B cell (primary cell): ENCODE measurements at regions not wholly inside any gene's neighbourhood (a gene's known extent, or its start where the extent isn't known, plus 50 kb on each side); places are given as distances from the start of the nearest gene placed in this dataset.

ENCODE experiments used
- ATAC-seq: fragments of 200-7000 bp; cut with Tn5 transposase; one replicate; pipeline ENCODE4 v1.10.0; 2021; ENCODE audit warnings: low read depth, mild to moderate bottlenecking, moderate number of reproducible peaks, moderate library complexity
- CTCF ChIA-PET: fragments of 350-600 bp; sonication (Branson Sonifier 250); formaldehyde crosslinking; loops from one replicate; lab custom pipeline; 2021; ENCODE audit warnings: antibody characterized with exemption, inconsistent platforms; lab: Charles Lee
- POLR2A ChIA-PET: fragments of 350-600 bp; sonication (Branson Sonifier 250); formaldehyde crosslinking; loops from one replicate; lab custom pipeline; 2021; ENCODE audit warnings: antibody characterized with exemption; lab: Charles Lee
- DNase-seq: peaks from one replicate; pipeline ENCODE4 v3.0.0; 2013
- H2AFZ ChIP-seq: 2 replicates; pipeline ENCODE4 v1.6.1; 2012; ENCODE audit warnings: mild to moderate bottlenecking, low read depth, low read length; ENCODE audit not compliant: insufficient read depth, poor library complexity, severe bottlenecking
- H3K27ac ChIP-seq, 2 donors: 1 replicate in 1 of 2; 2 replicates in 1 of 2; pipeline ENCODE4 v1.5.1; 2012 to 2013; ENCODE audit warnings: low read length in 2 of 2, mild to moderate bottlenecking in 2 of 2, moderate library complexity in 1 of 2
- H3K27me3 ChIP-seq, 4 experiments: fragments of 200-600 bp in 1 of 4; sonication (generic) in 1 of 4; replicated peaks in 1 of 4; 1 replicate in 2 of 4; 2 replicates in 2 of 4; pipeline versions ENCODE4 v1.6.1 to v1.7.0; 2013 to 2016; ENCODE audit warnings: low read length in 3 of 4, mild to moderate bottlenecking in 2 of 4, mixed read lengths in 1 of 4, moderate library complexity in 1 of 4; ENCODE audit not compliant: insufficient read depth in 4 of 4, control insufficient read depth in 3 of 4; ENCODE audit errors: control extremely low read depth in 1 of 4
- H3K36me3 ChIP-seq, 2 experiments: replicated peaks in 1 of 2; 1 replicate in 1 of 2; 2 replicates in 1 of 2; pipeline versions ENCODE4 v1.6.1 to v1.7.1; 2013; ENCODE audit warnings: low read length in 1 of 2; ENCODE audit not compliant: insufficient read depth in 2 of 2, control insufficient read depth in 1 of 2; ENCODE audit errors: control extremely low read depth in 1 of 2, extremely low read depth in 1 of 2
- H3K4me1 ChIP-seq, 2 donors: fragments of 200-600 bp in 1 of 2; sonication (generic) in 1 of 2; 1 replicate in 1 of 2; 2 replicates in 1 of 2; pipeline versions ENCODE4 v1.5.1 to v1.6.1; 2013 to 2017; ENCODE audit warnings: low read length in 2 of 2; ENCODE audit not compliant: control insufficient read depth in 2 of 2, insufficient read depth in 2 of 2
- H3K4me2 ChIP-seq: replicated peaks from 2 replicates; pipeline ENCODE3; 2012; ENCODE audit warnings: mild to moderate bottlenecking, low read depth, low read length; ENCODE audit not compliant: poor library complexity, severe bottlenecking
- H3K4me3 ChIP-seq, 5 experiments: fragments of 200-600 bp in 1 of 5; sonication (generic) in 1 of 5; 1 replicate in 3 of 5; 2 replicates in 2 of 5; pipeline versions ENCODE4 v1.5.1 to v1.7.0; 2011 to 2016; ENCODE audit warnings: low read length in 4 of 5, mild to moderate bottlenecking in 4 of 5, low read depth in 2 of 5, control low read depth in 1 of 5, moderate library complexity in 1 of 5; ENCODE audit not compliant: insufficient read depth in 1 of 5; ENCODE audit errors: control extremely low read depth in 1 of 5, extremely low read depth in 1 of 5
- H3K79me2 ChIP-seq: fragments of 200-600 bp; sonication (generic); one replicate; pipeline ENCODE4 v1.6.0; 2016; ENCODE audit warnings: low read length; ENCODE audit not compliant: control insufficient read depth, insufficient read depth
- H3K9ac ChIP-seq: fragments of 200-600 bp; sonication (generic); 2 replicates; pipeline ENCODE4 v1.6.1; 2017; ENCODE audit warnings: mild to moderate bottlenecking, low read length, moderate library complexity
- H3K9me3 ChIP-seq, 3 donors: one replicate each; pipeline versions ENCODE4 v1.6.1 to v1.7.1; 2013; ENCODE audit warnings: low read length in 2 of 3; ENCODE audit not compliant: control insufficient read depth in 2 of 3, insufficient read depth in 1 of 3; ENCODE audit errors: control extremely low read depth in 1 of 3
- H4K20me1 ChIP-seq: 2 replicates; pipeline ENCODE4 v1.6.0; 2012; ENCODE audit warnings: mild to moderate bottlenecking, low read length; ENCODE audit not compliant: insufficient read depth, control insufficient read depth, poor library complexity, severe bottlenecking
- H3K27ac Mint-ChIP-seq: one replicate; pipeline ENCODE4 v1.8.0; 2021; ENCODE audit warnings: mixed read lengths
- H3K27me3 Mint-ChIP-seq: one replicate; pipeline ENCODE4 v1.8.0; 2021; ENCODE audit warnings: mixed read lengths
- H3K4me1 Mint-ChIP-seq: one replicate; pipeline ENCODE4 v1.8.0; 2021; ENCODE audit warnings: mixed read lengths
- H3K4me3 Mint-ChIP-seq: one replicate; pipeline ENCODE4 v1.8.0; 2021; ENCODE audit warnings: mixed read lengths
- H3K9me3 Mint-ChIP-seq: one replicate; pipeline ENCODE4 v1.8.0; 2022; ENCODE audit warnings: mixed read lengths; ENCODE audit not compliant: insufficient read depth
- EZH2 ChIP-seq: IDR thresholded peaks from 2 replicates; pipeline ENCODE4 v1.6.1; 2012; ENCODE audit warnings: borderline replicate concordance, low read depth, mild to moderate bottlenecking, moderate library complexity, low read length; ENCODE audit not compliant: insufficient read depth, poor library complexity, severe bottlenecking
- WGBS: methylation state at CpG from one replicate; pipeline ENCODE4 v1.1.5; 2013; ENCODE audit warnings: missing lambda C conversion rate; ENCODE audit not compliant: insufficient coverage; 5-methylcytosine and 5-hydroxymethylcytosine counted together
- intact Hi-C: fragments of 100-400 bp; cut with micrococcal nuclease; formaldehyde crosslinking; loops from one replicate; pipeline ENCODE4 v1.10.0; 2022
- TF ChIP-seq, protein P1 (sequence below): fragments of 200-600 bp; IDR thresholded peaks from one replicate; pipeline ENCODE4 v1.8.0; 2022; ENCODE audit warnings: antibody characterized with exemption, mild to moderate bottlenecking

- H3K79me2 ChIP-seq, result no peaks in the 10 kb centered on the region
- H3K4me1 ChIP-seq, result no peaks in the 10 kb centered on the region
- Mint-ChIP-seq H3K4me3 (no peak overlapping the region), H3K9me3 (peaks cover 2% of the 10 kb centered on the region), H3K27ac (no peak overlapping the region), H3K4me1 (no peaks in the 10 kb centered on the region), H3K27me3 (peaks cover 53% of the 10 kb centered on the region)
- 92% methylated on average over 6 of the region's 10 CpGs for WGBS
- H4K20me1 ChIP-seq, result no peaks in the 10 kb centered on the region
- no peak for TF ChIP-seq EZH2
- TF ChIP-seq, protein P1, sequence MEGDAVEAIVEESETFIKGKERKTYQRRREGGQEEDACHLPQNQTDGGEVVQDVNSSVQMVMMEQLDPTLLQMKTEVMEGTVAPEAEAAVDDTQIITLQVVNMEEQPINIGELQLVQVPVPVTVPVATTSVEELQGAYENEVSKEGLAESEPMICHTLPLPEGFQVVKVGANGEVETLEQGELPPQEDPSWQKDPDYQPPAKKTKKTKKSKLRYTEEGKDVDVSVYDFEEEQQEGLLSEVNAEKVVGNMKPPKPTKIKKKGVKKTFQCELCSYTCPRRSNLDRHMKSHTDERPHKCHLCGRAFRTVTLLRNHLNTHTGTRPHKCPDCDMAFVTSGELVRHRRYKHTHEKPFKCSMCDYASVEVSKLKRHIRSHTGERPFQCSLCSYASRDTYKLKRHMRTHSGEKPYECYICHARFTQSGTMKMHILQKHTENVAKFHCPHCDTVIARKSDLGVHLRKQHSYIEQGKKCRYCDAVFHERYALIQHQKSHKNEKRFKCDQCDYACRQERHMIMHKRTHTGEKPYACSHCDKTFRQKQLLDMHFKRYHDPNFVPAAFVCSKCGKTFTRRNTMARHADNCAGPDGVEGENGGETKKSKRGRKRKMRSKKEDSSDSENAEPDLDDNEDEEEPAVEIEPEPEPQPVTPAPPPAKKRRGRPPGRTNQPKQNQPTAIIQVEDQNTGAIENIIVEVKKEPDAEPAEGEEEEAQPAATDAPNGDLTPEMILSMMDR, result no peak
- H3K27ac ChIP-seq, result no peak overlapping the region
- intact Hi-C loops, result no loop called here
- H3K27me3 ChIP-seq, result peaks cover 0 to 5% (median 2%) of the 10 kb centered on the region in 4 experiments
- ATAC-seq, result no peak
- no peak overlapping the region for H3K4me3 ChIP-seq
- DNase-seq, result no peak
- H3K4me2 ChIP-seq, result no peak overlapping the region
- H3K36me3 ChIP-seq, result no peaks in the 10 kb centered on the region
- CTCF ChIA-PET, result no interaction called here
- POLR2A ChIA-PET, result no interaction called here
- no peak overlapping the region for H2AFZ ChIP-seq
- peaks cover 0 to 3% (median 0%) of the 10 kb centered on the region in 3 donors for H3K9me3 ChIP-seq
- no peak overlapping the region for H3K9ac ChIP-seq
Measured at GRCh38 chr21:35732788-35733187, 327.5 kb downstream of the SETD4 start.

DNA sequence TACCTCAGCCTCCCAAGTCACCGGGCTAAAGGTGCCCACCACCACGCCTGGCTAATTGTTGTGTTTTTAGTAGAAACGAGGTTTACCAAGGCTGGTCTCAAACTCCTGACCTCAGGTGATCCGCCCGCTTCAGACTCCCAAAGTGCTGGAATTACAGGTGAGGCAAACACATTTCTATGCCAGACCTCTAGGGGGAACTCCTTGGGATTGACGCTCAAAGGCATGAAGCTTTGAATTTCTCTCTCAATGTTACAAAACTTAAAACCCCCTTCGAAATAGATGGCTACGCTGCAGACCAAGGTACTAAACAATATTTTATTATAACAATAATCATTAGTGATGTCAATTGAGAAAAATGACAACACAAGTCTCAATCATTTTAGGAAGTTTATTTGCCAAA, 330.0 kb downstream of the SETD4 start:
- Histone ChIP-seq H3K79me2 (no peaks in the 10 kb centered on the region), H2AFZ (no peak overlapping the region), H3K4me2 (no peak overlapping the region), H3K9me3 (no peaks in the 10 kb centered on the region), H3K27me3 (peaks cover 0 to 11% (median 7%) of the 10 kb centered on the region in 4 experiments), H3K4me3 (no peak overlapping the region), H3K27ac (no peak overlapping the region), H3K9ac (no peak overlapping the region), H3K4me1 (no peaks in the 10 kb centered on the region), H4K20me1 (no peaks in the 10 kb centered on the region), H3K36me3 (no peaks in the 10 kb centered on the region)
- intact Hi-C loops, result no loop called here
- no peaks in the 10 kb centered on the region for H3K4me1 Mint-ChIP-seq
- H3K27ac Mint-ChIP-seq, result no peak overlapping the region
- CTCF ChIA-PET, result no interaction called here
- peaks cover 2% of the 10 kb centered on the region for H3K9me3 Mint-ChIP-seq
- H3K27me3 Mint-ChIP-seq, result peaks cover 61% of the 10 kb centered on the region
- POLR2A ChIA-PET, result no interaction called here
- ATAC-seq, result no peak
- no peak for DNase-seq
- no peak for TF ChIP-seq EZH2
- TF ChIP-seq, protein P1, result no peak
- WGBS, result 93% methylated on average over 3 of the region's 8 CpGs
- H3K4me3 Mint-ChIP-seq, result no peak overlapping the region
